ENCODE measurements at regions not wholly inside any gene's neighbourhood (a gene's known extent, or its start where the extent isn't known, plus 50 kb on each side); places are given as distances from the start of the nearest gene placed in this dataset.

DNA sequence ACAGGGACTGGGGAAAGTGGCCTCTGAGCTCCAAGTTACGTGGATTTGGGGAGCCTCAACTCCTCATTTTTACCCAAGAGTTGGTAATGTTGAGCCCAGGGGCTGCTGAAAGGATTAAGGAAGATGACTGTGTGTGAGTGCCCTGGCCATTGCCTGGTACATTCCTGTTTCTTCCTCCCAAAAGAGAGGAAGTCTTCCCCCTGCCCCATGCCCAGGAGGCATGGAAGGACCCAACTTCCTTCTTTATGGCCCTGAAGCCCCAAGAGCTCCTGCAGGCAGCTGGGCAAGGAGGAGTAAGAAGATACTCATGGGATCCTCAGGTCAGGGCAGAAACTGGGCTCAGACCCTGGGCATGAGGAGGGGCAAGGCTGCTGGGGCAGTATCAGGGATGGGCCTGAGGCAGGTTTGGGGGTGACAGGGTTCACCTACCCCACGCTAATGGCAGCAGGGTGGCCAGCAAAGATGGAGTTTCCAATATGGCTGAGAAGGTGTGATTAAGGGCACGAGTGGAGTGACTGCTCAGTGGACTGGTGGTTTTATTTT lies 118.3 kb upstream of the MVB12B start:
- Histone ChIP-seq H3K36me3 (ENCODE audit: control insufficient read depth, insufficient read depth, low read length) (no peaks in the 10 kb centered on the region), H3K4me3 (ENCODE audit: low read depth, low read length) (no peak overlapping the region), H3K27me3 (ENCODE audit: control insufficient read depth, insufficient read depth, low read length) (no peaks in the 10 kb centered on the region), H3K27ac (no peak overlapping the region), H3K4me2 (ENCODE audit: low read length) (no peak overlapping the region), H3K4me1 (no peaks in the 10 kb centered on the region), H3K9me3 (ENCODE audit: control insufficient read depth, low read length) (peaks cover 3% of the 10 kb centered on the region), H3K79me2 (no peaks in the 10 kb centered on the region), H2AFZ (no peak overlapping the region), H3K9ac (no peak overlapping the region)
- TF ChIP-seq, protein P1, sequence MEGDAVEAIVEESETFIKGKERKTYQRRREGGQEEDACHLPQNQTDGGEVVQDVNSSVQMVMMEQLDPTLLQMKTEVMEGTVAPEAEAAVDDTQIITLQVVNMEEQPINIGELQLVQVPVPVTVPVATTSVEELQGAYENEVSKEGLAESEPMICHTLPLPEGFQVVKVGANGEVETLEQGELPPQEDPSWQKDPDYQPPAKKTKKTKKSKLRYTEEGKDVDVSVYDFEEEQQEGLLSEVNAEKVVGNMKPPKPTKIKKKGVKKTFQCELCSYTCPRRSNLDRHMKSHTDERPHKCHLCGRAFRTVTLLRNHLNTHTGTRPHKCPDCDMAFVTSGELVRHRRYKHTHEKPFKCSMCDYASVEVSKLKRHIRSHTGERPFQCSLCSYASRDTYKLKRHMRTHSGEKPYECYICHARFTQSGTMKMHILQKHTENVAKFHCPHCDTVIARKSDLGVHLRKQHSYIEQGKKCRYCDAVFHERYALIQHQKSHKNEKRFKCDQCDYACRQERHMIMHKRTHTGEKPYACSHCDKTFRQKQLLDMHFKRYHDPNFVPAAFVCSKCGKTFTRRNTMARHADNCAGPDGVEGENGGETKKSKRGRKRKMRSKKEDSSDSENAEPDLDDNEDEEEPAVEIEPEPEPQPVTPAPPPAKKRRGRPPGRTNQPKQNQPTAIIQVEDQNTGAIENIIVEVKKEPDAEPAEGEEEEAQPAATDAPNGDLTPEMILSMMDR (IDR thresholded peaks at IDR 0.05): no peak

DNA sequence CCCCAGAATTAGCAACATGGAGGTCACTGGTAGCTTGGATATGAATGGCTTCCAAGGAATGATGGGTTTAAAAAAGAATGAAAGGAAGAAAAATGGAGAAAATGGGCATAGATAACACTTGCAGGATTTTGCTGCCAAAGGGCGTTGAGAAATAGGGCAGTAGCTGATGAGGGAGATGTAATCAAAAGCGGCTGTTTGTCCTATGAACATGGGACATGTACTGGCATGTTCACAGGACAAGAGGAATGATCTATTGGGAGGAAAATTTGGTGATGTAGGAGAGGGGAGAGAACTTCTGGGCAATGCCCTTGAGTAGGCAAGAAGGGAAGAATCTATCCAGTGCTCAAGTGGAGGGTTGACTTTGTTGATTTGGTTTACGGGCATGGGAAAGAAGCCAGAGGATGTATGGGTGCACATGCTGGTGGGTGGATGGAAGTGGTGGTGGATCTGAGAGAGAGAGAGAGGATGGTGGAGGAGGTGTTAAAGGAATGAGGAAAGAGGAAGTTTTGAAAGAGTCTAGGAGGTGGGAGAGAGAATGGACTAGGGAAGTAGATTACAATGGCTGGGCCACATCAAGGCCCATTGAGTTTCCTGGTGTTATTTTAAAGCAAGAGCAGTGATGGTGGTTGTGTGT lies 115.1 kb upstream of the MVB12B start:
- H3K4me2 ChIP-seq (ENCODE audit: low read length): no peak overlapping the region
- no peaks in the 10 kb centered on the region for H3K36me3 ChIP-seq (ENCODE audit: control insufficient read depth, insufficient read depth, low read length)
- H3K27me3 ChIP-seq (ENCODE audit: control insufficient read depth, insufficient read depth, low read length): no peaks in the 10 kb centered on the region
- H3K27ac ChIP-seq: no peak overlapping the region
- H3K4me1 ChIP-seq: no peaks in the 10 kb centered on the region
- TF ChIP-seq, protein P1 (IDR thresholded peaks at IDR 0.05): no peak
- H3K4me3 ChIP-seq (ENCODE audit: low read depth, low read length): no peak overlapping the region
- peaks cover 4% of the 10 kb centered on the region for H3K9me3 ChIP-seq (ENCODE audit: control insufficient read depth, low read length)
- no peak overlapping the region for H2AFZ ChIP-seq
- H3K79me2 ChIP-seq: no peaks in the 10 kb centered on the region
- no peak overlapping the region for H3K9ac ChIP-seq

DNA sequence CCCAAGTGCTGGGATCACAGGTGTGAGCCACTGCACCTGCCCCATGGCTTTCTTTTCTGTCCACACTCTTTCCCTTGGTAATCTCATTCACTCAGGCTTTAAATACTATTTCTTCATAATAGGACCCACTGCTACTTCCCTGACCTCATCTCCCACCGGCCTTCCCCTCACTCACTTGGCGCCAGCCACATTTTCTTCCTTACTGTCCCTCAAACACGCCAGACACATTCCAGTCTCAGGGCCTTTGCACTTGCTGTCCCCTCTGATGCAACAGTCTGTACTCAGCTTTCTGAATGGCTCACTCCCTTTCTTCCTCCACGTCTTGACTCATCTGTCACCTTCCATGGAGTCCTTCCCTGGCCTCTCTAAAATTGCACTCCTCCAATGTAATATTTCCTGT lies 111.1 kb upstream of the MVB12B start:
- Histone ChIP-seq H3K4me2 (ENCODE audit: low read length) (no peak overlapping the region), H3K4me1 (no peaks in the 10 kb centered on the region), H3K9ac (no peak overlapping the region), H3K79me2 (no peaks in the 10 kb centered on the region), H3K36me3 (ENCODE audit: control insufficient read depth, insufficient read depth, low read length) (no peaks in the 10 kb centered on the region), H3K4me3 (ENCODE audit: low read depth, low read length) (no peak overlapping the region), H3K27ac (no peak overlapping the region), H2AFZ (no peak overlapping the region), H3K27me3 (ENCODE audit: control insufficient read depth, insufficient read depth, low read length) (no peaks in the 10 kb centered on the region), H3K9me3 (ENCODE audit: control insufficient read depth, low read length) (peaks cover 4% of the 10 kb centered on the region)
- TF ChIP-seq, protein P1 (IDR thresholded peaks at IDR 0.05): no peak

DNA sequence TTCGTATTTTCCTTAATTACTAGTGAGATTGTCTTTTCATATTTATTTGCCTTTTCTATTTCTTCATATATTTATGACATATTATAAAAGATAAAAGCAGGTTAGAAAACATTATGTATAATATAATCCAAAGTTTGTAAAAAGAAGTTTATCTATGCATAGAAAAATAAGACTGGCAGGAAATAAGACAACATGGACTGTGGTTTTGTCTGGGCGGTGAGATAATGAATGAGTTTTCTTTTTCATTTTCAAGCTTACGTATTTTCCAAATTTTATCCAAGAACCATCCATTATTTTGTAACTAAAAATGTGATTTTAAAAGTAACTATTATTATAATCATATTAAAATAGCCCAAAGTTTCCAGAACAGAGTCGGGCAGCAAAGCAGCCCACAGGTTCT lies 109.8 kb upstream of the MVB12B start:
- no peaks in the 10 kb centered on the region for H3K36me3 ChIP-seq (ENCODE audit: control insufficient read depth, insufficient read depth, low read length)
- H3K4me2 ChIP-seq (ENCODE audit: low read length): no peak overlapping the region
- no peaks in the 10 kb centered on the region for H3K4me1 ChIP-seq
- H3K4me3 ChIP-seq (ENCODE audit: low read depth, low read length): no peak overlapping the region
- TF ChIP-seq, protein P1 (IDR thresholded peaks at IDR 0.05): no peak
- H2AFZ ChIP-seq: no peak overlapping the region
- H3K27ac ChIP-seq: no peak overlapping the region
- H3K79me2 ChIP-seq: no peaks in the 10 kb centered on the region
- peaks cover 4% of the 10 kb centered on the region for H3K9me3 ChIP-seq (ENCODE audit: control insufficient read depth, low read length)
- H3K27me3 ChIP-seq (ENCODE audit: control insufficient read depth, insufficient read depth, low read length): no peaks in the 10 kb centered on the region
- H3K9ac ChIP-seq: no peak overlapping the region

DNA sequence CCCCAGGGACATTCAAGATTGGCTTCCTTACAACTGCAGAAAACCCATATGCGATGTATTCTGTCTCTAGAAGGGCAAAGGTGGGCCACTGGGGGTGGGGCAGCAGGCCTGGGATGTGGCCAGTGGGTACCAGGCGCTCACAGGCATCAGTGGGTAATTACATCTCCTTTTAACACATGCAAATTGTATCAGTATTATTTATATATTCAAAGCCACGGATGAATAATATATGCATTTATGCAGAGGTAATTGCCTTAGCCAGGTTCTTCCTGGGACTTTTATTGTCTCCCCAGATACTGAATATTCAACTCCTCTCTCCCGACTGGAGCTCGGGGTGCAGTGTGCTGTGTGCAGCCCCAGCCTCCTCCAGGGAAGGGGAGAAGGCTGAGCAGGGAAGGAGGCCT lies 109.4 kb upstream of the MVB12B start:
- H3K79me2 ChIP-seq: no peaks in the 10 kb centered on the region
- no peaks in the 10 kb centered on the region for H3K4me1 ChIP-seq
- no peaks in the 10 kb centered on the region for H3K36me3 ChIP-seq (ENCODE audit: control insufficient read depth, insufficient read depth, low read length)
- TF ChIP-seq, protein P1 (IDR thresholded peaks at IDR 0.05): no peak
- H3K4me3 ChIP-seq (ENCODE audit: low read depth, low read length): no peak overlapping the region
- H3K27ac ChIP-seq: no peak overlapping the region
- peaks cover 1% of the 10 kb centered on the region for H3K27me3 ChIP-seq (ENCODE audit: control insufficient read depth, insufficient read depth, low read length)
- H3K9ac ChIP-seq: no peak overlapping the region
- H3K9me3 ChIP-seq (ENCODE audit: control insufficient read depth, low read length): peaks cover 4% of the 10 kb centered on the region
- H3K4me2 ChIP-seq (ENCODE audit: low read length): no peak overlapping the region
- no peak overlapping the region for H2AFZ ChIP-seq
